ENCODE measurements at regions not wholly inside any gene's neighbourhood (a gene's known extent, or its start where the extent isn't known, plus 50 kb on each side); places are given as distances from the start of the nearest gene placed in this dataset.

DNA sequence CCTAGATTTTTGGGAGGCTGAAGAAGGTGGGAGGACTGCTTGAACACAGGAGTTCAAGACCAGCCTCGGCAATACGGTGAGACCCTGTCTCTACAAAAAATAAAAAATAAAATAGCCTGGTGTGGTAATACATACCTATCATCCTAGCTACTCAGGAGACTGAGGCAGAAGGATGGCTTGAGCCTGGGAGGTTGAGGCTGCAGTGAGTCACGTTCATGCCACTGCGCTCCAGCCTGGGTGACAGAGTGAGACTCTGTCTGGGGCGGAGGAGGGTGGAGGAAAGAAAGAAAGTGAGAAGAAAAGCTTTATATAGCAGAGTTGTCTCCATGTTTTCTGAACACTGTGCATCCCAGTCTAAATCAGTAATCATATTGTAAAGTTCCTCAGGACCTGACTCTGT, 301.4 kb upstream of the CNTN6 start:
- no peaks in the 10 kb centered on the region for H3K27me3 ChIP-seq (ENCODE audit: control insufficient read depth, insufficient read depth, low read length)
- no peaks in the 10 kb centered on the region for H3K9me3 ChIP-seq (ENCODE audit: control insufficient read depth, insufficient read depth, low read depth, low read length)
- POLR2A ChIA-PET: no interaction called here
- CTCF ChIA-PET: no interaction called here
- no TSS peak for BruUV-seq (replicated peaks)
- H3K4me3 ChIP-seq (ENCODE audit: low read depth in 2 of 2, low read length in 2 of 2): no peak overlapping the region
- ATAC-seq (no peak), DNase-seq (ENCODE audit: low read depth, low spot score) (no peak)
- H3K4me1 ChIP-seq (ENCODE audit: control insufficient read depth, insufficient read depth, low read length): no peaks in the 10 kb centered on the region
- H3K36me3 ChIP-seq (ENCODE audit: control insufficient read depth, insufficient read depth, low read length): no peaks in the 10 kb centered on the region
- intact Hi-C loops (cut with micrococcal nuclease; ENCODE audit: unreplicated experiment): no loop called here
- no peak overlapping the region for H3K27ac ChIP-seq (ENCODE audit: low read length)
- no peak for TF ChIP-seq SIN3A (IDR thresholded peaks at IDR 0.05; ENCODE audit: borderline replicate concordance, insufficient read depth, low read depth, low read length)
- TF ChIP-seq, protein P1, sequence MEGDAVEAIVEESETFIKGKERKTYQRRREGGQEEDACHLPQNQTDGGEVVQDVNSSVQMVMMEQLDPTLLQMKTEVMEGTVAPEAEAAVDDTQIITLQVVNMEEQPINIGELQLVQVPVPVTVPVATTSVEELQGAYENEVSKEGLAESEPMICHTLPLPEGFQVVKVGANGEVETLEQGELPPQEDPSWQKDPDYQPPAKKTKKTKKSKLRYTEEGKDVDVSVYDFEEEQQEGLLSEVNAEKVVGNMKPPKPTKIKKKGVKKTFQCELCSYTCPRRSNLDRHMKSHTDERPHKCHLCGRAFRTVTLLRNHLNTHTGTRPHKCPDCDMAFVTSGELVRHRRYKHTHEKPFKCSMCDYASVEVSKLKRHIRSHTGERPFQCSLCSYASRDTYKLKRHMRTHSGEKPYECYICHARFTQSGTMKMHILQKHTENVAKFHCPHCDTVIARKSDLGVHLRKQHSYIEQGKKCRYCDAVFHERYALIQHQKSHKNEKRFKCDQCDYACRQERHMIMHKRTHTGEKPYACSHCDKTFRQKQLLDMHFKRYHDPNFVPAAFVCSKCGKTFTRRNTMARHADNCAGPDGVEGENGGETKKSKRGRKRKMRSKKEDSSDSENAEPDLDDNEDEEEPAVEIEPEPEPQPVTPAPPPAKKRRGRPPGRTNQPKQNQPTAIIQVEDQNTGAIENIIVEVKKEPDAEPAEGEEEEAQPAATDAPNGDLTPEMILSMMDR (IDR thresholded peaks at IDR 0.05): no peak
- TF ChIP-seq, protein P2, sequence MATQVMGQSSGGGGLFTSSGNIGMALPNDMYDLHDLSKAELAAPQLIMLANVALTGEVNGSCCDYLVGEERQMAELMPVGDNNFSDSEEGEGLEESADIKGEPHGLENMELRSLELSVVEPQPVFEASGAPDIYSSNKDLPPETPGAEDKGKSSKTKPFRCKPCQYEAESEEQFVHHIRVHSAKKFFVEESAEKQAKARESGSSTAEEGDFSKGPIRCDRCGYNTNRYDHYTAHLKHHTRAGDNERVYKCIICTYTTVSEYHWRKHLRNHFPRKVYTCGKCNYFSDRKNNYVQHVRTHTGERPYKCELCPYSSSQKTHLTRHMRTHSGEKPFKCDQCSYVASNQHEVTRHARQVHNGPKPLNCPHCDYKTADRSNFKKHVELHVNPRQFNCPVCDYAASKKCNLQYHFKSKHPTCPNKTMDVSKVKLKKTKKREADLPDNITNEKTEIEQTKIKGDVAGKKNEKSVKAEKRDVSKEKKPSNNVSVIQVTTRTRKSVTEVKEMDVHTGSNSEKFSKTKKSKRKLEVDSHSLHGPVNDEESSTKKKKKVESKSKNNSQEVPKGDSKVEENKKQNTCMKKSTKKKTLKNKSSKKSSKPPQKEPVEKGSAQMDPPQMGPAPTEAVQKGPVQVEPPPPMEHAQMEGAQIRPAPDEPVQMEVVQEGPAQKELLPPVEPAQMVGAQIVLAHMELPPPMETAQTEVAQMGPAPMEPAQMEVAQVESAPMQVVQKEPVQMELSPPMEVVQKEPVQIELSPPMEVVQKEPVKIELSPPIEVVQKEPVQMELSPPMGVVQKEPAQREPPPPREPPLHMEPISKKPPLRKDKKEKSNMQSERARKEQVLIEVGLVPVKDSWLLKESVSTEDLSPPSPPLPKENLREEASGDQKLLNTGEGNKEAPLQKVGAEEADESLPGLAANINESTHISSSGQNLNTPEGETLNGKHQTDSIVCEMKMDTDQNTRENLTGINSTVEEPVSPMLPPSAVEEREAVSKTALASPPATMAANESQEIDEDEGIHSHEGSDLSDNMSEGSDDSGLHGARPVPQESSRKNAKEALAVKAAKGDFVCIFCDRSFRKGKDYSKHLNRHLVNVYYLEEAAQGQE (IDR thresholded peaks at IDR 0.05; ENCODE audit: insufficient read depth in 1 of 2, low read depth in 2 of 2, low read length in 1 of 2): no peak
- TF ChIP-seq POLR2AphosphoS5 (IDR thresholded peaks at IDR 0.05; ENCODE audit: low read depth, low read length): no peak
- TF ChIP-seq TCF7L2 (IDR thresholded peaks at IDR 0.05; ENCODE audit: low read depth, low read length): no peak
- in situ Hi-C loops (cut with HindIII; ENCODE audit: low pct_unique_long_range_greater_than_20kb, low sequenced_read_pairs): no loop called here

DNA sequence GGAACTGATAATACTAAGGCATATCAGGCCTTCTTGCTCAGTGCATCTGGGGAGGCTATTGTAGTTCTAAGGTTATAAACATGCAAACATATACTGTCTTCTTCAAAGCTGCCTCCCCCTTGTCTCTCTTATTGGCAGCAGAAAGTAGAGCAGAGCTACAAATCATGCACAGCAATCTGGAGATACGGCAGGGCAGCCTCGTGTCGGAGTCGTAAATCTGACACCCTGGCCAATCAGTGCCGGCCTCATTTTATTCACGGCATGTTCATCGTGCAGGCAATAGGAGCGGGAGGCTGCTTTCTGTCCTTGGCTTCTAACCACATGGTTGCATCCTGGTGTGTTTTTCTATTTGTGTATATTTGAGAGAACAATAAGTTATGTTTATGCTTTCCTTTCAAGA, 300.2 kb upstream of the CNTN6 start:
- H3K4me3 ChIP-seq (ENCODE audit: low read depth in 2 of 2, low read length in 2 of 2): no peak overlapping the region
- DNase-seq (ENCODE audit: low read depth, low spot score): no peak
- intact Hi-C loops (cut with micrococcal nuclease; ENCODE audit: unreplicated experiment): no loop called here
- no peaks in the 10 kb centered on the region for H3K9me3 ChIP-seq (ENCODE audit: control insufficient read depth, insufficient read depth, low read depth, low read length)
- H3K4me1 ChIP-seq (ENCODE audit: control insufficient read depth, insufficient read depth, low read length): no peaks in the 10 kb centered on the region
- no peak overlapping the region for H3K27ac ChIP-seq (ENCODE audit: low read length)
- H3K27me3 ChIP-seq (ENCODE audit: control insufficient read depth, insufficient read depth, low read length): no peaks in the 10 kb centered on the region
- in situ Hi-C loops (cut with HindIII; ENCODE audit: low pct_unique_long_range_greater_than_20kb, low sequenced_read_pairs): no loop called here
- no peak for ATAC-seq
- CTCF ChIA-PET: no interaction called here
- POLR2A ChIA-PET: no interaction called here
- BruUV-seq (replicated peaks): no TSS peak
- TF ChIP-seq SIN3A (IDR thresholded peaks at IDR 0.05; ENCODE audit: borderline replicate concordance, insufficient read depth, low read depth, low read length) (no peak), POLR2AphosphoS5 (IDR thresholded peaks at IDR 0.05; ENCODE audit: low read depth, low read length) (no peak)
- H3K36me3 ChIP-seq (ENCODE audit: control insufficient read depth, insufficient read depth, low read length): no peaks in the 10 kb centered on the region

DNA sequence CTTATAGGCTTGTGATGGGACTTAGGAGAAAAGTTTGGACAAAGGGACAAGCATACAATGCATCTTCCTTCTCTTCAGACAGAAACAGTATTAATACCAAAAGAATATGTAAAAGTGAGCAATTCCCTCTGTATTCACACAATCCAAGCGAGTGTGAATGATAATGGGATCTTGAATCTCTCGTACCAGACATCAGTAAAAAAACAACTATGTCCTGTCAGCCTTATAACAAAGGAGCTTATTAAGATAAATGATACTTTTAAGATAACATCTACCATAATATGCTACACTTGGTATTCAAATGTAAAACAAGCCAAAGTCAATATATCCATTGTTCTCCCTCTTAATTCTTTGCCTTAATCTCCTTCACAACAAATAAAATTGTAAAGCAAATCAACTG, 288.6 kb upstream of the CNTN6 start:
- ChIA-PET CTCF (no interaction called here), POLR2A (no interaction called here)
- H3K4me1 ChIP-seq (ENCODE audit: control insufficient read depth, insufficient read depth, low read length): no peaks in the 10 kb centered on the region
- DNase-seq (ENCODE audit: low read depth, low spot score) (no peak), ATAC-seq (no peak)
- TF ChIP-seq TCF7L2 (IDR thresholded peaks at IDR 0.05; ENCODE audit: low read depth, low read length): no peak
- TF ChIP-seq, protein P2 (IDR thresholded peaks at IDR 0.05; ENCODE audit: insufficient read depth in 1 of 2, low read depth in 2 of 2, low read length in 1 of 2): no peak
- no peak for TF ChIP-seq POLR2AphosphoS5 (IDR thresholded peaks at IDR 0.05; ENCODE audit: low read depth, low read length)
- TF ChIP-seq, protein P1 (IDR thresholded peaks at IDR 0.05): no peak
- TF ChIP-seq SIN3A (IDR thresholded peaks at IDR 0.05; ENCODE audit: borderline replicate concordance, insufficient read depth, low read depth, low read length): no peak
- intact Hi-C loops (cut with micrococcal nuclease; ENCODE audit: unreplicated experiment): no loop called here
- no peaks in the 10 kb centered on the region for H3K36me3 ChIP-seq (ENCODE audit: control insufficient read depth, insufficient read depth, low read length)
- BruUV-seq (replicated peaks): no TSS peak
- H3K4me3 ChIP-seq (ENCODE audit: low read depth in 2 of 2, low read length in 2 of 2): no peak overlapping the region
- in situ Hi-C loops (cut with HindIII; ENCODE audit: low pct_unique_long_range_greater_than_20kb, low sequenced_read_pairs): no loop called here
- no peaks in the 10 kb centered on the region for H3K27me3 ChIP-seq (ENCODE audit: control insufficient read depth, insufficient read depth, low read length)
- no peak overlapping the region for H3K27ac ChIP-seq (ENCODE audit: low read length)
- no peaks in the 10 kb centered on the region for H3K9me3 ChIP-seq (ENCODE audit: control insufficient read depth, insufficient read depth, low read depth, low read length)
